Mesendoderm (in vitro differentiated cells): ENCODE measurements at regions not wholly inside any gene's neighbourhood (a gene's known extent, or its start where the extent isn't known, plus 50 kb on each side); places are given as distances from the start of the nearest gene placed in this dataset.

Experiments
- DNase-seq: peaks from one replicate; pipeline ENCODE4 v3.0.0; 2013
- H2AK5ac ChIP-seq: 2 replicates; pipeline ENCODE4 v1.6.1; 2013; ENCODE audit warnings: low read length, inconsistent platforms
- H2BK120ac ChIP-seq: 2 replicates; pipeline ENCODE4 v1.6.1; 2013; ENCODE audit warnings: low read depth, mild to moderate bottlenecking, low read length, moderate library complexity, mixed read lengths
- H2BK15ac ChIP-seq: replicated peaks from 2 replicates; pipeline ENCODE4 v1.6.1; 2013; ENCODE audit warnings: low read depth, mild to moderate bottlenecking, moderate library complexity
- H2BK5ac ChIP-seq: 2 replicates; pipeline ENCODE4 v1.6.1; 2013; ENCODE audit warnings: low read length, inconsistent platforms
- H3K18ac ChIP-seq: 2 replicates; pipeline ENCODE4 v1.6.1; 2013; ENCODE audit warnings: mild to moderate bottlenecking, low read length, mixed read lengths
- H3K23ac ChIP-seq: one replicate; pipeline ENCODE4 v1.6.1; 2013; ENCODE audit warnings: low read length
- H3K27ac ChIP-seq: 2 replicates; pipeline ENCODE4 v1.5.1; 2013; ENCODE audit warnings: low read depth, mild to moderate bottlenecking, inconsistent platforms, low read length, moderate library complexity
- H3K27me3 ChIP-seq: 2 replicates; pipeline ENCODE4 v1.6.1; 2013; ENCODE audit warnings: low read length, control low read depth, mild to moderate bottlenecking, inconsistent platforms; ENCODE audit not compliant: insufficient read depth, poor library complexity
- H3K36me3 ChIP-seq: 2 replicates; pipeline ENCODE4 v1.6.1; 2013; ENCODE audit warnings: low read length, inconsistent platforms; ENCODE audit not compliant: control insufficient read depth, insufficient read depth
- H3K4ac ChIP-seq: one replicate; pipeline ENCODE4 v1.6.1; 2013; ENCODE audit warnings: low read depth, mild to moderate bottlenecking, low read length, moderate library complexity
- H3K4me1 ChIP-seq: 2 replicates; pipeline ENCODE4 v1.6.1; 2013; ENCODE audit warnings: low read depth, low read length, inconsistent platforms; ENCODE audit not compliant: control insufficient read depth
- H3K4me2 ChIP-seq: 2 replicates; pipeline ENCODE4 v1.6.1; 2013; ENCODE audit warnings: low read length
- H3K4me3 ChIP-seq: 2 replicates; pipeline ENCODE4 v1.5.1; 2013; ENCODE audit warnings: mild to moderate bottlenecking, low read length
- H3K56ac ChIP-seq: one replicate; pipeline ENCODE4 v1.6.1; 2013; ENCODE audit warnings: low read length
- H3K79me1 ChIP-seq: 2 replicates; pipeline ENCODE4 v1.6.1; 2013; ENCODE audit warnings: low read length, inconsistent platforms
- H3K79me2 ChIP-seq: 2 replicates; pipeline ENCODE4 v1.6.1; 2013; ENCODE audit warnings: mild to moderate bottlenecking, low read length; ENCODE audit not compliant: control insufficient read depth, insufficient read depth
- H3K9ac ChIP-seq: 2 replicates; pipeline ENCODE4 v1.6.1; 2013; ENCODE audit warnings: low read length, inconsistent platforms
- H4K5ac ChIP-seq: one replicate; pipeline ENCODE4 v1.6.1; 2013; ENCODE audit warnings: low read length
- H4K8ac ChIP-seq: one replicate; pipeline ENCODE4 v1.6.1; 2013; ENCODE audit warnings: low read depth, mild to moderate bottlenecking, control low read depth, low read length, moderate library complexity
- WGBS: extraction: QIAGEN DNeasy Blood & Tissue Kit; methylation state at CpG from one replicate; pipeline ENCODE4 v1.1.7; 2013; ENCODE audit warnings: low lambda C conversion rate, missing lambda C conversion rate; ENCODE audit not compliant: insufficient coverage; ENCODE audit errors: extremely low coverage; 5-methylcytosine and 5-hydroxymethylcytosine counted together

- Histone ChIP-seq H3K9ac (no peak overlapping the region), H3K79me2 (no peaks in the 10 kb centered on the region), H2BK120ac (no peak overlapping the region), H3K23ac (no peak overlapping the region), H4K5ac (no peak overlapping the region), H3K27me3 (no peaks in the 10 kb centered on the region), H2BK15ac (no peak overlapping the region), H2BK5ac (no peak overlapping the region), H3K79me1 (no peaks in the 10 kb centered on the region), H3K36me3 (no peaks in the 10 kb centered on the region), H4K8ac (no peak overlapping the region), H3K27ac (no peak overlapping the region), H3K18ac (no peak overlapping the region), H3K4me2 (no peak overlapping the region), H2AK5ac (no peak overlapping the region), H3K4ac (no peak overlapping the region), H3K4me3 (no peak overlapping the region), H3K56ac (no peak overlapping the region), H3K4me1 (peaks cover 5% of the 10 kb centered on the region)
- no CpG with 5 or more reads among the region's 7 CpGs for WGBS
- peak; percentile 37 for DNase-seq
Observed at GRCh38 chr13:29948244-29948643, 97.8 kb upstream of the UBL3 start.

GRCh38 chr13:29947839-29948238, 97.4 kb upstream of the UBL3 start:
- Histone ChIP-seq H3K36me3 (no peaks in the 10 kb centered on the region), H4K5ac (no peak overlapping the region)
- WGBS, result no CpG with 5 or more reads among the region's 11 CpGs

GRCh38 chr13:29946093-29946492, 95.7 kb upstream of the UBL3 start:
- H3K36me3 ChIP-seq, result no peaks in the 10 kb centered on the region
- H3K27me3 ChIP-seq, result no peaks in the 10 kb centered on the region
- H2BK120ac ChIP-seq, result no peak overlapping the region
- H3K23ac ChIP-seq, result no peak overlapping the region
- no peak overlapping the region for H3K4me2 ChIP-seq
- no peak overlapping the region for H4K5ac ChIP-seq
- no peak overlapping the region for H3K27ac ChIP-seq
- no peak overlapping the region for H4K8ac ChIP-seq
- H2AK5ac ChIP-seq, result no peak overlapping the region
- WGBS, result no CpG with 5 or more reads among the region's 6 CpGs
- H2BK5ac ChIP-seq, result no peak overlapping the region
- no peaks in the 10 kb centered on the region for H3K79me2 ChIP-seq
- no peak overlapping the region for H3K4ac ChIP-seq
- H3K18ac ChIP-seq, result no peak overlapping the region
- no peak overlapping the region for H2BK15ac ChIP-seq
- DNase-seq, result no peak
- no peak overlapping the region for H3K56ac ChIP-seq
- H3K79me1 ChIP-seq, result no peaks in the 10 kb centered on the region
- peaks cover 11% of the 10 kb centered on the region for H3K4me1 ChIP-seq
- no peak overlapping the region for H3K4me3 ChIP-seq
- no peak overlapping the region for H3K9ac ChIP-seq

More at GRCh38 chr13:29947839-29948238, 97.4 kb upstream of the UBL3 start:
- Histone ChIP-seq H3K4me3 (no peak overlapping the region), H2BK15ac (no peak overlapping the region), H3K56ac (no peak overlapping the region), H3K79me2 (no peaks in the 10 kb centered on the region), H3K23ac (no peak overlapping the region), H3K79me1 (no peaks in the 10 kb centered on the region), H2BK120ac (no peak overlapping the region), H3K4me2 (no peak overlapping the region), H3K4me1 (peaks cover 7% of the 10 kb centered on the region), H3K27ac (no peak overlapping the region), H3K9ac (no peak overlapping the region), H3K4ac (no peak overlapping the region), H2AK5ac (no peak overlapping the region), H2BK5ac (no peak overlapping the region), H3K27me3 (no peaks in the 10 kb centered on the region), H3K18ac (no peak overlapping the region), H4K8ac (no peak overlapping the region)
- no peak for DNase-seq

GRCh38 chr13:29943686-29944085, 93.3 kb upstream of the UBL3 start:
- H4K8ac ChIP-seq, result no peak overlapping the region
- no peak overlapping the region for H3K4me3 ChIP-seq
- no peak overlapping the region for H2BK120ac ChIP-seq
- H4K5ac ChIP-seq, result peak overlapping the region; percentile 74
- H3K4me2 ChIP-seq, result no peak overlapping the region
- no CpG with 5 or more reads among the region's 8 CpGs for WGBS
- peak overlapping the region; percentile 11 for H3K18ac ChIP-seq
- H3K27ac ChIP-seq, result no peak overlapping the region
- peak; percentile 25 for DNase-seq
- peaks cover 13% of the 10 kb centered on the region for H3K4me1 ChIP-seq
- H3K79me2 ChIP-seq, result no peaks in the 10 kb centered on the region
- H3K56ac ChIP-seq, result peak overlapping the region; percentile 75
- no peak overlapping the region for H3K4ac ChIP-seq
- no peak overlapping the region for H2BK15ac ChIP-seq
- H3K23ac ChIP-seq, result no peak overlapping the region
- H3K36me3 ChIP-seq, result no peaks in the 10 kb centered on the region
- H3K79me1 ChIP-seq, result no peaks in the 10 kb centered on the region
- peak overlapping the region; percentile 57 for H2AK5ac ChIP-seq
- H2BK5ac ChIP-seq, result peak overlapping the region; percentile 93
- peak overlapping the region; percentile 37 for H3K9ac ChIP-seq
- H3K27me3 ChIP-seq, result no peaks in the 10 kb centered on the region

GRCh38 chr13:29943273-29943672, 92.9 kb upstream of the UBL3 start:
- Histone ChIP-seq H3K4me2 (no peak overlapping the region), H3K4me3 (no peak overlapping the region), H3K36me3 (no peaks in the 10 kb centered on the region), H2BK15ac (no peak overlapping the region), H2AK5ac (no peak overlapping the region), H3K18ac (no peak overlapping the region), H3K23ac (no peak overlapping the region), H3K79me2 (no peaks in the 10 kb centered on the region), H2BK5ac (no peak overlapping the region), H3K9ac (no peak overlapping the region), H3K27me3 (no peaks in the 10 kb centered on the region), H3K4me1 (peaks cover 13% of the 10 kb centered on the region), H3K4ac (no peak overlapping the region), H3K79me1 (no peaks in the 10 kb centered on the region), H3K56ac (no peak overlapping the region), H4K5ac (no peak overlapping the region), H4K8ac (no peak overlapping the region), H2BK120ac (no peak overlapping the region), H3K27ac (no peak overlapping the region)
- peak; percentile 61 for DNase-seq
- no CpG with 5 or more reads among the region's 2 CpGs for WGBS

- H3K4me2 ChIP-seq, result no peak overlapping the region
- H3K27ac ChIP-seq, result no peak overlapping the region
- H3K23ac ChIP-seq, result no peak overlapping the region
- no peak overlapping the region for H3K4ac ChIP-seq
- H3K79me2 ChIP-seq, result no peaks in the 10 kb centered on the region
- no peak overlapping the region for H2BK5ac ChIP-seq
- DNase-seq, result no peak
- H2AK5ac ChIP-seq, result no peak overlapping the region
- no peak overlapping the region for H3K56ac ChIP-seq
- H3K79me1 ChIP-seq, result no peaks in the 10 kb centered on the region
- no peak overlapping the region for H2BK120ac ChIP-seq
- no peak overlapping the region for H2BK15ac ChIP-seq
- no peak overlapping the region for H3K18ac ChIP-seq
- H3K4me3 ChIP-seq, result no peak overlapping the region
- 100% methylated on average over 1 of the region's 1 CpG for WGBS
- H3K9ac ChIP-seq, result no peak overlapping the region
- H3K36me3 ChIP-seq, result no peaks in the 10 kb centered on the region
- H3K27me3 ChIP-seq, result no peaks in the 10 kb centered on the region
- peaks cover 16% of the 10 kb centered on the region for H3K4me1 ChIP-seq
- no peak overlapping the region for H4K5ac ChIP-seq
- H4K8ac ChIP-seq, result no peak overlapping the region
Observed at GRCh38 chr13:29940715-29941114, 90.3 kb upstream of the UBL3 start.
